Stimulated activated naive CD4-positive, alpha-beta T cell (primary cell): ENCODE measurements at regions not wholly inside any gene's neighbourhood (a gene's known extent, or its start where the extent isn't known, plus 50 kb on each side); places are given as distances from the start of the nearest gene placed in this dataset.
"Not testable (repeated sequence)": the region's sequence is repeated elsewhere in the genome, so short reads cannot be mapped to it uniquely, and the experiment has no call there.

Experiments
- DNase-seq, 6 experiments: peaks; one replicate each; lab custom pipeline; 2025; lab: John Stamatoyannopoulos, UW

- DNase-seq: no peak
These were observed 603.0 kb downstream of the MATN1 start for GRCh38 chr1:30120245-30121000.

GRCh38 chr1:30117685-30118084 lies 605.7 kb downstream of the MATN1 start:
- no peak for DNase-seq

- no peak for DNase-seq
These were observed 612.0 kb downstream of the MATN1 start for GRCh38 chr1:30111431-30111830.

- DNase-seq: no peak
These were observed 612.5 kb downstream of the MATN1 start for GRCh38 chr1:30110846-30111245.

- no peak for DNase-seq
These were observed 613.5 kb downstream of the MATN1 start for GRCh38 chr1:30109853-30110252.

- DNase-seq: no peak
These were observed 615.2 kb downstream of the MATN1 start for GRCh38 chr1:30108186-30108585.

- no peak for DNase-seq
These were observed 617.3 kb downstream of the MATN1 start for GRCh38 chr1:30106125-30106524.

- DNase-seq: no peak
These were observed 618.8 kb downstream of the MATN1 start for GRCh38 chr1:30104551-30104950.

- no peak for DNase-seq
These were observed 619.5 kb downstream of the MATN1 start for GRCh38 chr1:30103708-30104411.

GRCh38 chr1:30102605-30103004 lies 620.8 kb downstream of the MATN1 start:
- DNase-seq: no peak

- no peak for DNase-seq
These were observed 621.7 kb downstream of the MATN1 start for GRCh38 chr1:30101487-30102227.

- no peak for DNase-seq
These were observed 622.4 kb downstream of the MATN1 start for GRCh38 chr1:30101016-30101415.

GRCh38 chr1:30100524-30100862 lies 622.9 kb downstream of the MATN1 start:
- DNase-seq: no peak

GRCh38 chr1:30099587-30100523 lies 623.5 kb downstream of the MATN1 start:
- no peak for DNase-seq

GRCh38 chr1:30097851-30098250 lies 625.5 kb downstream of the MATN1 start:
- DNase-seq: not testable (repeated sequence)

GRCh38 chr1:30095451-30096025 lies 627.8 kb downstream of the MATN1 start:
- DNase-seq: no peak

- no peak for DNase-seq
These were observed 628.3 kb downstream of the MATN1 start for GRCh38 chr1:30095051-30095450.

GRCh38 chr1:30092051-30092858 lies 631.1 kb downstream of the MATN1 start:
- no peak for DNase-seq

- DNase-seq: no peak
These were observed 633.1 kb downstream of the MATN1 start for GRCh38 chr1:30090162-30090820.

GRCh38 chr1:30089024-30089430 lies 634.4 kb downstream of the MATN1 start:
- no peak for DNase-seq
